Activated T-cell treated with anti-CD3 and anti-CD28 coated beads for 24 hours (primary cell): ENCODE measurements at regions not wholly inside any gene's neighbourhood (a gene's known extent, or its start where the extent isn't known, plus 50 kb on each side); places are given as distances from the start of the nearest gene placed in this dataset.
"Not testable (repeated sequence)": the region's sequence is repeated elsewhere in the genome, so short reads cannot be mapped to it uniquely, and the experiment has no call there.

Source experiments
- DNase-seq: peaks from one replicate; pipeline ENCODE4 v3.0.0-alpha.2; 2020; ENCODE audit warnings: low read depth

DNA sequence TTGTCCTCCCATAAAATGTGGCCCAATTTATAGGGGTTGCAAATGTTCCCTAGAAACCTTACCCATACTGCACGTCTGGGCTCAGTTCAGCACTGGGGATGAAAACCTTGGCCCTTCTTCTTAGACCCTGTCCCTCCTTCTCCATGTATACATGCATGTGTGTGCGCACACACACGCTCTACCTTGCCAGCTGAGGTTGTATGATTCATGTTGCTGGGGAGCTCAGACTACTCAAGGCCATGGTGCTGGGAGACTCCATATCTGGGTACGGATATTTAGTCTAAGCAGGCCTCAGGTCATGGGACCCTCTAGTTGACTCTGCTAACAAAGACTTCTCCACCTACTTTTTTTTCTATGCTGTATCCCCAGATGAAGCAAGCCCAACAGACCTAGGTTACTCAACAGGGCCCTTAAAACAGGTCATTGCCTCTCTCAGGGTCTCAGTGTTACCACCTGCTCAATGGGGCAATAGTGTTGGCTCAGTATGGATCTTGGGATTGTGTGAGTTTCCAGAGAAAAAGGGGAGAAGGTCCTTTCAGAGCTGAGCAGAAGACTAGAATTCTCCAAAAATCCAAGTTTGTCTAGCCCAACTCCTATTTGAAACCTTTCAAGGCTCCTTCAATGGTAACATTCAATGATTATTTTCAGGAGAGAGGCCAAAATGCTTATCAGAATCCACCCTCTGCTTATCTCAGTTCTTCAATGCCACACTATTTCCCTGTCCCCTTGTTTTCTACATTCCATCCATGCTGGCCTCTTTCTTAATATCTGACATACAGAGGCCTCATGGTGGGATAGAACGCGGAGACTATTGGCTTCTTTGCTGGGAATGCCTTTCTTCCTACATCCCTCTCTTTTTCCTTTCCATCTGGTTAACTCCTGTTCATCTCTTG is 123.6 kb upstream of the PITX1 start:
- DNase-seq, result no peak

DNA sequence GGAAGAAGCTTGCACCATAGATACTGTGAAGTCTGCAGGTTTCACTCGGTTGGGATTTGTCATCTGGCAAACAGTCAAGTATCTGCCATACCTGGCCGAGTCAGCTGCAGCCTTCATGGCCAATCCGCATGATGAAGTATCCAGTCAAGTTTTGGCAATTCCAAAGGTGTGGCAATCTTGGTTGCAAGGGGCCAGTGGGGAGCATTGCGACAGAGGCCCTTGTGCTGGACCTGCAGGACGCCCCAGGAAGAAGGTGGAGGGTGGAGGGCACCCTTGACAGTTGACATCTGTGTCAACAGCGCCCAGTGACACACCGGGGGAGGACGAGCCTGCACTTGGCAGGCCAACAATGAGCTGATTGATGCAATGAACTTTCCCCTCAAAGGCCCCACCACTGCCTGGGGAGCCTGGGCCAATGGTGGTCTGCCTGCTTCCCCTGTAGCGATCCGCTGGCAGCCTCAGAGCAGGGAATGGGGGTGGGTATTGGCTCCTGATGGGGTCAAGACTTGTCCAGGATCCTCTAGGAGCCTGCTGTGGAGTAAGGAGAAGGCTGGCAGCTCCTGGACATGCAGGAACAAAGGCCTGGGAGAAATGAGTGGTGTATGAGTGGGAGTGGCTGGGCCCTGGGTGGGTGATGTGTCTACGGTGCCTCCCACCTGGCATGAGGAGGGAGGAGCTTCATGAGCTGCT is 122.8 kb upstream of the PITX1 start:
- no peak for DNase-seq

DNA sequence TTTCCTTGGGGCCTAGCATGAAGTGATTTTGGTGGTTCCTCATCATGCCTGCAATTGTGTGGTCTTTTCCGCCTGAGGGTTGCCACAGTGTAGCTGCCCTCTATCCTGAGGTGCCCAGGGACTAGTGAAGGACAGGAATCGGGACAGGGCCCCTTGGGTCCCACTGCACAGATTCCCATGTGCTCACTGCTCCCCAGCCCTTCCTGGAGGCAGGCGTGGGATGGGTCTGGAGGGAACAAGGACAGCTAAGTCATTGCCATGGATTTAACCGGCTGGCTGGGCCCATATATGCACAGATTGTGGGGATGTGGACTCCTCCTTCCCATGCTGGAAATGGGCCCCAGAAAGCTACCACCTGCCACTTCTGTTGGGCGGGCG is 122.3 kb upstream of the PITX1 start:
- DNase-seq, result no peak

DNA sequence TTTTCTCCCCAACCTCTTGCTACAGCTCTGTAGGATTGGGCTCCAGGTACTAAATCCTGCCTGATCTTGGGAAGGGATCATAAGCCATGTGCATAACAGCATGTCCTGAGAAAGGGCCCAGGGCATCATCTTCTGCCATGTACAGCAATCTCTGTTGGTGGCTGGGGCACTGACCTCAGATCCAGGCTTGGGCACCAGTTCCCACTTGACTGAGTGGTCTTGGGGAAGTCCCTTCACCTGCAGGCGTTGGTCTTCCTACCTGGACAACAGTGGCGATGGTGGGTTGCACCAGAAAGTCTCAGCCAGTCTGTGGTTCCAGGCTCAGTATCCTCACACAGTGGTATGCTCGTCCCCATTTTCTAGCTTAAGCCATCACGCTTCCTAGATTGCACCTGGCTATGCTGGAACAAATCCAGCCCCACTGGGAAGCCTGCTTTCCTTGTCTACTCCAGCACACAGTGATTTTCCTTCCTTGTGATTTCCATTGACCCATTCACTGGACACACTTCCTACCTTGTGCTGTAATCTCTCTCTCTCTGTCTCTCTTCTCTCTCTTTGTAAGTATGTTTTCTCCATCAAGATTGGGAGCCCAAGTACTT is 121.7 kb upstream of the PITX1 start:
- no peak for DNase-seq

DNA sequence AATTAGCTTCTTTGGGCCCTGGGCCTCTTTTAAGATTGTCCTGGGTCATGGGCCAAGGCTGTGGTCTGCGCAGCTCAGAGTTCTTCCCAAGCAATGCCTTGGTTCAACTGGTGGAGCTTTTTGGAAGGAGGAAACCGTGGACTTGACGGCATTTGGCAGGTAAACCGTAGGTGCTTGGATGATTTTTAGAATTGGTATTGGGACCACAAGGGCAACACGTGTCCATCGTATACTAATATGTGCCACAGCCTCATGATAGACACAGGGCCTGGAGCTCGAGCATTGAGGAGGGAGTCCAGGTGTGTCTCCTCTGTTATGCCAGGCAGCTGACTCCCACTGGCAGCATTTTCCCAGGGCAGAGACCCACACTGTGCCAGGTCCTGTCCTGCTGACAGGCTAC is 120.9 kb upstream of the PITX1 start:
- DNase-seq, result no peak

DNA sequence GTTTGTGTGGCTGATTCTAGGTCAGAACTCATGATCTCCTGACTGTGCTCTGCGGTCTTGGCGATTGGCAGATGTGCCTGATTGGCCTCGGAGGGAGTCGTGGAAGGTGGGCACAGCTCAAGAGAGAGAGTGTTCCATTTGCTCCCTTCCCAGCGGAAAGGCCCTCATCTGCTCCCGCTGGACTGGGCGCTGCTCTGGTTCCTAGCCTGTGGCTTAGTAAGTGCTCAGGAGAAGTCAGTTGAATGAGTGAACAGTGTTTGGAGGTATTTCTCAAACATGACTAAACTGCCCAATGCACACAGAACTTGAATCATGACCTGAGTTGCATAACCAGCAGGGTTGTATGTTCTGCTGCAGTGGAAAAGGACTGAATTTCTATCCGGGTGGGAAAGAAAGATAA is 120.2 kb upstream of the PITX1 start:
- DNase-seq, result no peak

DNA sequence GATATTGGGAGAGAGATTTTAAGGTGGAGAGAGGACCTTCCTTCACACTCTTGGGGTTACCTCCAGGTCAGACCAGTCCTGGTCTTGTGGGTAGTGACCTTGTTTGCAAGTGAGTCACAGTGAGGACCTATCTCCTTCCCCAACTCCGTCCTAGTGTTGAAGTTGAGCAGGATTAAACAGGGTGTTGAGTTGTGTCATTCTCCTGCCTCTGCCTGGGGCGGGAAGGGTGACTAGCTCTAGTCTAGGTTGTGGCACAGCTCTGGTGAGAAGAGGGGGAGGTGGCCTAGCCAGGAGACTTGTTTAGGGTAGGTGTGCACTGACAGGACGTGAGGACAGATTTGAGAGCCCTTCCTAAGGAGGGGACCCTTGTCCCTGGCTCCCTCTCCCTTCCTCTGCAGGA is 119.6 kb upstream of the PITX1 start:
- no peak for DNase-seq

DNA sequence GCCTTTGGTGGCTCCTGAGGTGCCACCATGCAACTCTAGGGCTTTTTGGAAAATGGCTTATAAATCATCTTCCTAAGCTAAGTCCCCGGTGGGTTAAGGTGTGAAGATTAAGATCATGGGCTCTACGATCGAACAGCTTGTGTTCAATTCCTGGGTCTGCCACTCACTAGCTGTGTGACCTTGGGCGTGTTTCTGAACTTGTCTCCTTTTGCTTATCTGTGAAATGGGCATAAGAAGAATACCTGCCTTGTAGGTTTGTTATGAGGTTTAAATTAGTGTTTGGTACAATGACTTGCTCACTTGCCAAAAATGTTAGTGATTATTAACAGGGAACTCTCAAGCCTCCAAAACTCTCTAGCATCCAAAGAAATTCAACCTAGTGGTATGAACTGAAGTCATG is 119.2 kb upstream of the PITX1 start:
- DNase-seq, result no peak

DNA sequence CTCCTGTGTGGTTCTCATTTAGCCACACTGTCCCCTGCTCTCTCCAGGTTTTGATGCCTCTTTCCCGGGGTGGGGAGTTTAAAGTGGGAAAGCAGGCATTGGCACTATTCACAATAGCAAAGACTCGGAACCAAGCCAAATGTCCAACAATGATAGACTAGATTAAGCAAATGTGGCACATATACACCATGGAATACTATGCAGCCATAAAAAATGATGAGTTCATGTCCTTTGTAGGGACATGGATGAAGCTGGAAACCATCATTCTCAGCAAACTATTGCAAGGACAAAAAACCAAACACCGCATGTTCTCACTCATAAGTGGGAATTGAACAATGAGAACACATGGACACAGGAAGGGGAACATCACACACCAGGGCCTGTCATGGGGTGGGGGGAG is 117.6 kb upstream of the PITX1 start:
- not testable (repeated sequence) for DNase-seq

DNA sequence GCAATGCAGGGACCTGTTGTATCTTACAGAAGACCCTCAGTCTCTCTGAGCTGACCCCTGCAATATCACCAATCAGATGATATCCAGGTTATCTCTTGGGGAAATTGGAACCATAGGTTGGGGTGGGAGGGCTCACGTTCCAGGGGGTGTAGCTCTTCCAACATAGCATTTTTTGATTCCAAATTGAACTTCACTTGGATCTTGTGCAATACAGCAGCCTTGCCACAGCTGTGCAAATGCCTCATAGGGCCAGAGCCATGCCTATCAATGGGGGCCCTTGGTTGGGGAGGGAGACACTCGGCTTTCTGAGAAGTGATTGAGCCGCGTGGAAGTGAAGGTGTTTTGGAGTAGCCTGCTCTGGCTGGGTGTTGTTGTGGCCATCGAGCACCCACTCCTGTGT is 117.2 kb upstream of the PITX1 start:
- DNase-seq, result no peak

DNA sequence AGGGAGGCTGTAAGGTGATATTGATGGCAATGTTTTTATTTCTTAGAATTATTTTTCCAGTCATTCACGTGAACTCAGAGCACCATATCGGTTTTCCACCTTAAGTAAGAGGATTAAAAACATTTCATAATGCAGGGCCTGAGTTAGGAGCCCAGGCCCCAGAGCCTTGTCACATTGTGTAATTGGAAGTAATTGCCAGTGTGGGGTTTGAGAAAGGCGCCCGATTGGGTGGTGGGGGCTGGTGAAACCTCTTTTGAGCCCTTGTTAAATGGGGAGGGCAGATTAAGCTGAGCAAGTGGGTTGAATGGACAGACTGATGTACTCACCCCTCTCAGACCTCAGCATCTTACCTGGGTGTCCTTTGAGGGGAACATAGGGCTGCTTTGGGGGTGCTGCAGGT is 116.7 kb upstream of the PITX1 start:
- no peak for DNase-seq

DNA sequence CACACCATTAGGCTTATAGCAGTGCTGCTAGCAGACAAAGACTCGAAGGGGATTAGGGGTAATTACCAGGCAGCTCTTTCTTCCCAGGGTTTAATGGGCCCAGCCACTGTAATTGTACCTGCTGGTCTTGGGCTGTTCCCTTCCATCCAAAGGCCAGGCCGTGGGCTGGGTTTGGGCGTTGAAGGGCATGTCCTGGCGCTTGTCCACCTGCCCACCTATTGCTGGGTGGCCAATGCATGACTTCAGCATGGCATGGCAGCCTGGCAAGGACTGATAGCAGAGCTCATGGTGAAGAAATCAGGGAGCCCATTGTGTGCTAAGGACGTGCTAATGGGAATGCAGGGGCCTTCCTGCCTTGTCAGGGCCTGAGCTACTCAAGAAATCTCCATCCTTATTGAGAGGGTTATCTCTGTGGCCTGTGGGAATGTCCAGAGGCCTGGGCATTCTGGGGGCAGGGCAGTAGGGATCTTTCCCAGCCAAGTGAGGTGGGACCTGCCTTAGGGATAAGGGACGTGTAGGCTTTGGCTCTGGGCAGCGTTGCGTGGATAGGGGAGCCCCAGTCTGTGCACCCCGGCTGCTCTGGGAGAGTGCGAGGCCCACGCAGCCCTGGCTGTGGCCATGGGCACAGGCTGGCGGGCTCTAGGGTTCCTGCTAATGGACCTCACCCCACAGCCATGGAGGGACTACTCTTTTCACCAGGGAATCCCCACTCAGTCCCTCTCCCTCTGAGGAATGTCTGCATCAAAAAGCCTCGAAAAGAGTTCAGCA is 116.1 kb upstream of the PITX1 start:
- DNase-seq, result no peak

DNA sequence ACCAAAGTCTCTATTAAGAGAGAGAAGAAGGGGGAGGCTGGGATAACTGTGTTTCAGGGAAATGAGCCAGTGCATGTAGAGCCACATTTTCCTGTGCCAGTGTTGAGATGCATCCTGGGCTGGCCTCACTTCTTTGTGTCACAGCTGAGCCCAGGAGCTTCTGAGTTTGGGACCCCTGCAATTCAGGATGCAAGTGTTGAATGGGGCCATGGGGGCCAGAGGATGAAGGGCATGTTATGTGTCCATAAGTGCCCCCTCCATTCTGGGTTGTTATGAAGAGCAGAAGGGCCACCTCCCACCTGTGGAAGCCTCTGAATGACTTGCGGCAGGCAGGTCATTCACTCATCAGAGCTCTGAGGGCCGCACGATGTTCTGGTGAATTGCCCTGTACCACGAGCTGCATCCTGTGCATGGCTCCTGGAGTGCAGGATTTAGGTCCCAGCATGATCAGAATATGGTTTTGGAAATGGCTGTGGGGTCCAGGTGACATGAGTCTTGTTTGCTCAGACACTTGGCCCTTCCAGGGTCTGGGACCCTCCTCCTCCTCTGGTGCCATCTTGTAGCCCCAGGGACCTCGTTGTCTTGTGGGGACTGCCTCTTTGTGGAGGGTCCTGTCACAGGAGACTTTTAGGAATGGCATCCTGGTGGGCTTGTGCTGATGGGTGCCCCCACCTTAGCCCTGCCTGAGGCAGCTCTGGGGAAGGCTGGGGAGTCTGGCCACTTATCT is 115.4 kb upstream of the PITX1 start:
- DNase-seq, result no peak

DNA sequence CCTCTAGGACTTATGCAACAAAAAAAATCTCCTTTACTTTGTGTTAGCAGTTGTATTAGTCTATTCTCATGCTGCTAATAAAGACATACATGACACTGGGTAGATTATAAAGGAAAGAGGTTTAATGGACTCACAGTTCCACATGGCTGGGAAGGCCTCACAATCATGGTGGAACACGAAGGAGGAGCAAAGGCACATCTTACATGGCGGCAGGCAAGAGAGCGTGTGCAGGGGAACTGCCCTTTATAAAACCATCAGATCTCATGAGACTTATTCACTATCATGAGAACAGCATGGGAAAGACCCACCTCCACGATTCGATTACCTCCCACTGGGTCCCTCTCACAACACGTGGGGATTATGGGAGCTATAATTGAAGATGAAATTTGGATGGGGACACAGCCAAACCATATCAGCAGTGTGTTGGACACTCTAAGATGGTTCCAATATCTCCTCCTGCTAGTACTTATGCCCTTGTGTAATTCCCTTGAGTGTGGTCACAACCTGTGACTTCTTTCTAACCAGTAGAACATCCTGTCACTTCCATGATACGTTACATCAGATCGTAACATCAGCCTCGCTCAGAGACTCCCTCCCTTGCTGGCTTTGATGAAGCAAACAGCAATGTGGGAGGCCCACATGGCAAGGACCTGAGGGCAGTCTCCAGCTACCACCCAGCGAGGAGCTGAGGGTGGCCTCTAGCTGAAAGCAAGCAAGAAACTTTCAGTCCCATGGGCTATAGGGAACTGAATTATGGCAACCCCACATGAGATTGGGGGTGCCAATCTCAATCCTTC is 113.5 kb upstream of the PITX1 start:
- DNase-seq, result no peak

DNA sequence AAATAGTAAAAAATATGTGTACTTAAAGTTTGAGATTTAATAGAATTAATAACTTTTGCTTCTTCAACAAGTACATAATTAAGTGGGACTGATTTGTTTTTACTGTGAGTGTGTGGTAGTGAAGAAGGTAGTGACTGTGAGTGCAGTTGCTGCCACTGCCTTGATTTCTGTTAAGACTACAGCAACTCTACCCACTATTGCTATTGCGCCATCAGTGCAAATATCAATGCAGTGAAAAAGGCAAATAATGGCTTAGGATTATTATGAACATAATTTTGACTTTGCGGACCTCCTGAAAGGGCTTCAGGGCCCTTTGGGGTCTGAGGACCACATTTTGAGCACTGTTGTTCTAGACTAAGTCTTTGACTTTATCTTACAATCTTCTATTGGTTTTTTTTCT is 112.0 kb upstream of the PITX1 start:
- DNase-seq, result no peak

DNA sequence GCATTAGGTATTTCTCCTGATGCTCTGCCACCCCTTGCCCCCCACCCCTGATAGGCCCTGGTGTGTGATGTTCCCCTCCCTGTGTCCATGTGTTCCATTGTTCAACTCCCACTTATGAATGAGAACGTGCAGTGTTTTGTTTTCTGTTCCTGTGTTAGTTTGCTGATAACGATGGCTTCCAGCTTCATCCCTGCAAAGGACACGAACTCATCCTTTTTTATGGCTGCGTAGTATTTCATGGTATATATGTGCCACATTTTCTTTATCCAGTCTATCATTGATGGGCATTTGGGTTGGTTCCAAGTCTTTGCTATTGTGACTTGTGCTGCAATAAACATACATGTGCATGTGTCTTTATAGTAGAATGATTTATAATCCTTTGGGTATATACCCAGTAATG is 109.7 kb upstream of the PITX1 start:
- not testable (repeated sequence) for DNase-seq

DNA sequence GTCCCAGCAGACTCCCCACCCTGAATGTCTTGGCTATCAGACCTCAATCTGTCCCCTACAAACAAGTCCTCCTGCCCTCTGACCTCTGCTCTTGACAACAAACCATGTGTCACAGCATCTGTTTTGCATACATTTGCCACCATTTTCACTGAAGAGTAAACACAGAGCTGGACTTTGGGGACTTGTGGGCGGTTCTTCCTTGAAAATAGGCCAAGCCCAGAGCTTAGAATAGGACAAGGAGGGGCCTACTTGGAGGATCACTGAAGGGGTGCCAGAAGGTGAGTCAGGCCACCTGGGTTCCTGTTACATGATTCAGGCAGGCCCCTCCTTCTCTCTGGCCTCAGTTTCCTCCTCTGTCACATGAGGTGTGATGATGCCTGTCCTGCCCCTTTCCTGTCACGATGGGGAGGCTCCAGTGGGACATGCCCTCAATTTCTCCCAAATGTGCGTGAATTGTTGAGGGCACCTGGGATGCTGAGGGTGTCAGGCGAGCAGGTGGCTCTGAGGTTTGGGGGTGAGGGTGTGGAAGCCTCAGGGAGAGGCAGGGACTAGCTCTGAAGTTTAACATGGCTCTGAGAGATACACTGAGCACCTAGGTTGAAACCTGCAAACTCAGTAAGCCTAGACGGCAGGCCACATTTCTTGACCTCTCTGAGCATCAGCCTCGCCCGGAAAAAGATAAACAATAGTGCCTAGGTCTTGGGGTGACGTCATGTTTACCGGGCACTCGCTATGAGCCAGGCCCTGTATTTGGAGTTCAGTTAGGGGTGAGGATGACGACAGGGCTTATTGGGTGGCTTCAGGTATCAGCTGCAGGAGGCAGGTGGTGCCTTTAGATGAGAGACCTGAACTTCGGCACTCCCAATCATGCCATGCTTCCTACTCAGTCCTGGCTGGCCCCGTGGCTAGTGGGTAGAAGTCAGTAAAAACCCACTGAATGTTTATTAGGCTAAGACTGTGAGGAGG is 107.6 kb upstream of the PITX1 start:
- no peak for DNase-seq

DNA sequence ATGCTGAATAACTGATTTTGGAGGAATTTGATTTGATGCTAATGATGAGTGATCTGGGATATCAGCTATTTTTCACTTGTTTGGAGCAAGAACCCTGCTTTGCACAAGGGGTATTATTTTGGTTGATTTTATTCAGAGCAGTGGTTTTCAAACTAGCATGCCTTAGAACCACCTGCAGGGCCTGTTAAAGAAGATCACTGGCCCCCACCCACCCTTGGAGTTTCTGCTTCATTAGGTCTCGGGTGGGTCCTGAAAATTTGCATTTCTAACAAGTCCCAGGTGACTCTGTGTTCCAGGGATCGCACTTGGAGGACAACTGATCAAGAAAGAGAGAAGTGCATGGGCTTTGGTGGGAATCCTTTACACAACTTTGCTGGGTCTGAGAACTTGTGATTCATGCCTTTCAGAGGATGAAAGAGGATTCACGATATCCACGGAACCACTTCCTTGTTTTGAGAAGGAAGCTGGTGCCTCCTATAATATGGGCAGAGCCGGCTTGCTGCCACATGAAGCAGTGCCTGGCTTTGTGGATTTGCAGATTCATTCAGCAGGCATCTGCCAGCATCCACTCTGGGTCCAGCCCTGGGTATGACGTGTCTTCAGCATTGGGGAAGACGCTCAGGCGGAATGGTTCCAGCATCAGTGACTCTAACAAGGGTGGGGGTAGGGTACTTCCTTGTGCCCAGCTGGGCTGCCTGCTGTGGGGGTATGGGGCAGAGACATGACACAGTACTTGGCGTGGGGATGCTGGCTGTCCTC is 106.6 kb upstream of the PITX1 start:
- DNase-seq, result no peak
